Panc1 (cell line): ENCODE measurements at regions not wholly inside any gene's neighbourhood (a gene's known extent, or its start where the extent isn't known, plus 50 kb on each side); places are given as distances from the start of the nearest gene placed in this dataset.

Experiments
- ATAC-seq: fragments of 200-7000 bp; cut with Tn5 transposase; 2 replicates; pipeline ENCODE4 v1.9.1; 2020; ENCODE audit warnings: mild to moderate bottlenecking, moderate library complexity
- BruUV-seq: library from RNA; stranded (reverse); fragments of 400-500 nt; replicated peaks from 2 replicates; lab custom pipeline; 2021; lab: Mats Ljungman, UMichigan
- CTCF ChIA-PET: fragments of 300-600 bp; sonication (Branson Sonifier 250); formaldehyde crosslinking; loops from one replicate; lab custom pipeline; 2022; ENCODE audit warnings: antibody characterized with exemption; lab: Charles Lee
- POLR2A ChIA-PET: fragments of 300-600 bp; sonication (Branson Sonifier 250); formaldehyde crosslinking; loops from one replicate; lab custom pipeline; 2022; ENCODE audit warnings: antibody characterized with exemption; lab: Charles Lee
- DNase-seq: peaks from one replicate; pipeline ENCODE4 v3.0.0-alpha.2; 2010; ENCODE audit warnings: low read depth, low spot score
- H3K27ac ChIP-seq: 2 replicates; pipeline ENCODE4 v1.5.1; 2011; ENCODE audit warnings: mild to moderate bottlenecking, low read length, inconsistent platforms
- H3K27me3 ChIP-seq: fragments of 200-500 bp; sonication (Bioruptor generic); 2 replicates; pipeline ENCODE4 v1.6.0; 2014; ENCODE audit warnings: low read length, inconsistent platforms; ENCODE audit not compliant: control insufficient read depth, insufficient read depth
- H3K36me3 ChIP-seq: fragments of 200-500 bp; sonication (Bioruptor generic); 2 replicates; pipeline ENCODE4 v1.5.1; 2014; ENCODE audit warnings: inconsistent platforms, mild to moderate bottlenecking, low read length, moderate library complexity; ENCODE audit not compliant: control insufficient read depth, insufficient read depth
- H3K4me1 ChIP-seq: 2 replicates; pipeline ENCODE4 v1.5.1; 2011; ENCODE audit warnings: inconsistent platforms, mild to moderate bottlenecking, low read length, moderate library complexity; ENCODE audit not compliant: control insufficient read depth, insufficient read depth
- H3K4me3 ChIP-seq, 2 experiments: 2 replicates each; pipeline ENCODE4 v1.5.1; 2011 to 2012; ENCODE audit warnings: low read depth in 2 of 2, low read length in 2 of 2, mild to moderate bottlenecking in 2 of 2, inconsistent platforms in 1 of 2, moderate library complexity in 1 of 2
- H3K9me3 ChIP-seq: fragments of 200-500 bp; sonication (Bioruptor generic); 2 replicates; pipeline ENCODE4 v1.5.1; 2014; ENCODE audit warnings: low read depth, mild to moderate bottlenecking, inconsistent platforms, low read length, moderate library complexity; ENCODE audit not compliant: control insufficient read depth, insufficient read depth
- CTCF ChIP-seq: fragments of 450-650 bp; IDR thresholded peaks from 2 replicates; pipeline ENCODE4 v1.5.1; 2017; ENCODE audit warnings: mild to moderate bottlenecking
- POLR2AphosphoS5 ChIP-seq: IDR thresholded peaks from 2 replicates; pipeline ENCODE4 v1.6.1; 2012; ENCODE audit warnings: mild to moderate bottlenecking, low read depth, low read length, moderate library complexity
- REST ChIP-seq, 2 experiments: IDR thresholded peaks; 2 replicates each; pipeline ENCODE4 v1.6.1; 2011 to 2012; ENCODE audit warnings: low read depth in 2 of 2, control low read depth in 1 of 2, low read length in 1 of 2, mild to moderate bottlenecking in 1 of 2, moderate library complexity in 1 of 2; ENCODE audit not compliant: insufficient read depth in 1 of 2
- SIN3A ChIP-seq: IDR thresholded peaks from 2 replicates; pipeline ENCODE4 v1.6.1; 2012; ENCODE audit warnings: low read depth, mild to moderate bottlenecking, low read length, moderate library complexity, borderline replicate concordance; ENCODE audit not compliant: insufficient read depth
- TCF7L2 ChIP-seq: IDR thresholded peaks from 2 replicates; pipeline ENCODE4 v1.6.1; 2011; ENCODE audit warnings: mild to moderate bottlenecking, low read depth, low read length, inconsistent platforms
- in situ Hi-C: cut with HindIII; loops from 2 replicates; pipeline ENCODE4 v1.10.0; 2016; ENCODE audit warnings: low sequenced_read_pairs, low pct_unique_long_range_greater_than_20kb
- intact Hi-C: fragments of 100-400 bp; cut with micrococcal nuclease; formaldehyde crosslinking; loops from one replicate; pipeline ENCODE4 v1.10.0; 2022; ENCODE audit not compliant: unreplicated experiment

- ATAC-seq: no peak
- Histone ChIP-seq H3K4me1 (no peaks in the 10 kb centered on the region; the same call in 1 of the 2 replicates), H3K36me3 (no peaks in the 10 kb centered on the region), H3K27me3 (no peaks in the 10 kb centered on the region), H3K4me3 (no peak overlapping the region), H3K9me3 (no peaks in the 10 kb centered on the region), H3K27ac (no peak overlapping the region)
- ChIA-PET POLR2A (no interaction called here), CTCF (interaction anchor here (0.5 kb wide), 1 partner anchor 25 kb away, joined by 5 read pairs; no protein-coding TSS in a partner anchor)
- peak; percentile 15; the same call in 1 of the 2 replicates for TF ChIP-seq CTCF
- no peak for TF ChIP-seq REST (IDR thresholded peaks at IDR 0.05; ENCODE audit: insufficient read depth in 1 of 2, low read depth in 2 of 2, low read length in 1 of 2)
- in situ Hi-C loops: no loop called here
- DNase-seq: no peak
- intact Hi-C loops: no loop called here
- no TSS peak for BruUV-seq
These were observed 60.2 kb upstream of the HS3ST1 start for GRCh38 chr4:11488657-11489452.

- DNase-seq: no peak
- in situ Hi-C loops (no loop called here), intact Hi-C loops (no loop called here)
- H3K36me3 ChIP-seq: no peaks in the 10 kb centered on the region
- POLR2A ChIA-PET: no interaction called here
- CTCF ChIA-PET: no interaction called here
- no peak for ATAC-seq
- H3K4me3 ChIP-seq: no peak overlapping the region
- no TSS peak for BruUV-seq
- no peaks in the 10 kb centered on the region for H3K9me3 ChIP-seq
- no peak overlapping the region for H3K27ac ChIP-seq
- no peak for TF ChIP-seq TCF7L2
- TF ChIP-seq CTCF: no peak
- no peak for TF ChIP-seq REST (IDR thresholded peaks at IDR 0.05; ENCODE audit: insufficient read depth in 1 of 2, low read depth in 2 of 2, low read length in 1 of 2)
- no peak for TF ChIP-seq SIN3A
- no peak for TF ChIP-seq POLR2AphosphoS5
- H3K27me3 ChIP-seq: no peaks in the 10 kb centered on the region
- no peaks in the 10 kb centered on the region; the same call in 1 of the 2 replicates for H3K4me1 ChIP-seq
These were observed 59.3 kb upstream of the HS3ST1 start for GRCh38 chr4:11487868-11488544.
